GM18861 (cell line): ENCODE measurements at regions not wholly inside any gene's neighbourhood (a gene's known extent, or its start where the extent isn't known, plus 50 kb on each side); places are given as distances from the start of the nearest gene placed in this dataset.
"Not testable (repeated sequence)": the region's sequence is repeated elsewhere in the genome, so short reads cannot be mapped to it uniquely, and the experiment has no call there.

ENCODE experiments used
- ATAC-seq: cut with Tn5 transposase; IDR thresholded peaks from one replicate; pipeline ENCODE4 v1.9.1; 2021; ENCODE audit not compliant: unreplicated experiment

GRCh38 chr11:87490671-87491070 is 452.9 kb downstream of the TMEM135 start:
- ATAC-seq = no peak

GRCh38 chr11:87484566-87484965 is 446.8 kb downstream of the TMEM135 start:
- ATAC-seq = no peak

- ATAC-seq = no peak
These were observed 439.6 kb downstream of the TMEM135 start for GRCh38 chr11:87477321-87477720.

GRCh38 chr11:87473174-87473573 is 435.4 kb downstream of the TMEM135 start:
- ATAC-seq = no peak

- ATAC-seq = no peak
These were observed 428.5 kb downstream of the TMEM135 start for GRCh38 chr11:87466223-87466622.

- ATAC-seq = no peak
These were observed 428.0 kb downstream of the TMEM135 start for GRCh38 chr11:87465716-87466115.

GRCh38 chr11:87463486-87464102 is 425.9 kb downstream of the TMEM135 start:
- ATAC-seq = no peak

GRCh38 chr11:87462171-87462570 is 424.4 kb downstream of the TMEM135 start:
- ATAC-seq = no peak

- no peak for ATAC-seq
These were observed 423.3 kb downstream of the TMEM135 start for GRCh38 chr11:87460842-87461637.

- no peak for ATAC-seq
These were observed 422.5 kb downstream of the TMEM135 start for GRCh38 chr11:87460279-87460678.

- no peak for ATAC-seq
These were observed 421.6 kb downstream of the TMEM135 start for GRCh38 chr11:87459351-87459750.

GRCh38 chr11:87456499-87456898 is 418.8 kb downstream of the TMEM135 start:
- no peak for ATAC-seq

GRCh38 chr11:87455180-87455579 is 417.4 kb downstream of the TMEM135 start:
- ATAC-seq = no peak

GRCh38 chr11:87454241-87454640 is 416.5 kb downstream of the TMEM135 start:
- ATAC-seq = no peak

- ATAC-seq = no peak
These were observed 415.9 kb downstream of the TMEM135 start for GRCh38 chr11:87453531-87454089.

GRCh38 chr11:87452025-87452424 is 414.3 kb downstream of the TMEM135 start:
- ATAC-seq = not testable (repeated sequence)

- no peak for ATAC-seq
These were observed 413.7 kb downstream of the TMEM135 start for GRCh38 chr11:87451395-87451794.

- ATAC-seq = no peak
These were observed 409.9 kb downstream of the TMEM135 start for GRCh38 chr11:87447606-87448005.

GRCh38 chr11:87444993-87445392 is 407.3 kb downstream of the TMEM135 start:
- ATAC-seq = no peak

GRCh38 chr11:87443707-87444106 is 406.0 kb downstream of the TMEM135 start:
- ATAC-seq = no peak

- ATAC-seq = no peak
These were observed 402.5 kb downstream of the TMEM135 start for GRCh38 chr11:87440076-87440770.

- ATAC-seq = no peak
These were observed 400.7 kb downstream of the TMEM135 start for GRCh38 chr11:87438416-87438815.
